Hematopoietic multipotent progenitor cell treated with erythropoietin and hydrocortisone succinate and interleukin-3 and kit ligand, for 15 days (in vitro differentiated cells): ENCODE measurements at regions not wholly inside any gene's neighbourhood (a gene's known extent, or its start where the extent isn't known, plus 50 kb on each side); places are given as distances from the start of the nearest gene placed in this dataset.
A peak's percentile ranks its signal among the peaks of the same experiment; 100 is the strongest.

Experiments
- DNase-seq: peaks from one replicate; pipeline ENCODE4 v3.0.0-alpha.2; 2015; ENCODE audit warnings: low spot score

DNA sequence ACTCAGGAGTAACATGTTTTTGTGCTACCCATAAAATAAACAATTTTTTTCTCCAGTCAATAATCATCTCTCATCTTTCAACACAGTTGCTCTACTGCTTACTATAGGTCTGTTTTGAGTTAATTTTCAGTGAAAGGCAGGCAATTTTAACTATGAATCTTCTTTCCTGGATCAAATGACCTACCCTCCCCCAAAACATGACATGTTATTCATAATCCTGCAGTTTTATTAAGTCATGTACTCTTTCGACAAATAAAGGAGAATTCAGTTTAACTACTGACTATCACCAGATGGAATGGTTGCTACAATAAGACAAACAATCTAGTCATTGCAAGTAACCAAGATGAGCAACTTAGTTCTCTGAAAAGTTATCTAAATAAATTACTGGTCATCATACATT lies 106.0 kb upstream of the FAR2 start:
- no peak for DNase-seq

DNA sequence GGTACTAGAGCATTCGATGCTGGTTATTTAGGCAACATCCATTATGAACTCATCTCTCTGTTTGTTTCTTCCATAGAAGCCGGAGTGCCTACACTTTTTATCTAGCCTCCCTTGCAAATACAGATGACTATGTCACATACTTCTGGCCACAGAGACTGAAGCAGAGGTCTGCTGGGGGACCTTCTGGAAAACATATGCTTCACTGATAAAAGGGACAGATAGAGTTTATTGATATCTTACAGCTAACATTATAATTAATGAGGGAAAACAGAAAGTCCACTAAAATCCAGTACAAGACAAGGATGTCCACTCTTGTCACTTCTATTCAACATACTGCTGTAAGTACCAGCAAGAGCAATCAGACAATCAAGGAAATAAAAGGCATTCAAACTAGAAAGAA lies 104.3 kb upstream of the FAR2 start:
- no peak for DNase-seq

DNA sequence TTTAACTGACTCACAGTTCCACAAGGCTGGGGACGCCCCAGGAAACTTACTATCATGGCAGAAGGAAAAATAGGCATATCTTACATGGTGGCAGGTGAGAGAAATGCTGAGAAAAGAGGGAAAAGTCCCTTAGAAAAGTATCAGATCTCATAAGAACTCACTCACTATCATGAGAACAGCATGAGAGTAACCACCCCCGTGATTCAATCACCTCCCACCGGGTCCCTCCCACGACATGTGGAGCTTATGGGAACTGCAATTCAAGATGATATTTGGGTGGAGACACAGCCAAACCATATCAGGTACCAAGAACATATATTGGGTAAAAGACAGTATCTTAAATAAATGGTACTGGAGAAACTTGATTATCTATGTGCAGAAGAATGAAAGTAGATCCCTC lies 100.3 kb upstream of the FAR2 start:
- DNase-seq, result no peak

DNA sequence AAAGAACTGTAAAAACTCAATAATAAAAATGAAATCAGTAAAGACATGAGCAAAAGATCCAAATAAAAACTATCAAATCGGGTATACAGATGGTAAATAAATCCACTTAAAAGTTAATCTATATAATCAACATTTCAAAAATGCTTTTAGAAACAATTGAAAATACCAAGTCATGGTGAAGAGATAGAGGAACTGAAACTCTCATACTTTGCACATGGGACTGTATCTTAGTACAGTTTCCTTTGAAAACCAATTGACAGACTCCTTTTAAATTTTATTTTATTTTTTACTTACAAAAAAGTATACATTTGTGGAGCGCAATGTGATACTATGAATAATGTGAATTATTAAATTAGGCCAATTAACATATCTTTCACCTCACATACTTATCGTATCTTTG lies 98.6 kb upstream of the FAR2 start:
- DNase-seq, result no peak

DNA sequence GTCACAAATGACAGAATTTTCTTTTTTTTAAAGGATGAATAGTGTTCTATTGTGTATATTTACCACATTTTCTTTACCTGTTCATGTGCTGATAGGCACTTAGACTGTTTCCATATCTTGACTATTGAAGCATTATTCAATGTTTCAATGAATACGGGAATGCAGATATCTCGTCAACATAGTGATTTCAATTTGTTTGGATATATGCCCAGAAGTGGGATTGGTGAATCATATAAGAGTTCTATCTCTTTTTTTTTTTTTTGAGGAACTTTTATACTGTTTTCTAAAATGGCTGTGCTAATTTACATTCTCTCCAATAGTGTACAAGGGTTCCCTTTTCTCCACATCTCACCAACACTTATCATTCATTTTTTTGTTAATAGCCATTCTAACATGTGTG lies 97.9 kb upstream of the FAR2 start:
- DNase-seq, result no peak

DNA sequence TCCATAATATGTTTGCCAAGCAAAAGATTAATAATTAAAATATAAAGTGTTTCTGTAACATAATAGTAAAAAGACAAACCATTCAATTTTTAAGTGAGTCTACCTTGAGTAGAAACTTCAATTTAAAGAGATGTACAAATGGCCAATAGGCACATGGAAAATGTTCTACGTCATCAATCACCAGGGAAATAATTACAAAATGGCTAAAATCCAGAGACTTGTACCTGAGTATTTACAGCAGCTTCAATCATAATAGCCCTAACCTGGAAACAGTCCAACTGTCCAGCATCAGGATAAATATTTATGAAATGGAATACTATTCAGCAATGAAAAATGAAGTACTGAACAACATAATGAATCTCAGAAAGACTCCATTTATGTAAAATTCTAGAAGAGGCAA lies 95.5 kb upstream of the FAR2 start:
- DNase-seq, result no peak

DNA sequence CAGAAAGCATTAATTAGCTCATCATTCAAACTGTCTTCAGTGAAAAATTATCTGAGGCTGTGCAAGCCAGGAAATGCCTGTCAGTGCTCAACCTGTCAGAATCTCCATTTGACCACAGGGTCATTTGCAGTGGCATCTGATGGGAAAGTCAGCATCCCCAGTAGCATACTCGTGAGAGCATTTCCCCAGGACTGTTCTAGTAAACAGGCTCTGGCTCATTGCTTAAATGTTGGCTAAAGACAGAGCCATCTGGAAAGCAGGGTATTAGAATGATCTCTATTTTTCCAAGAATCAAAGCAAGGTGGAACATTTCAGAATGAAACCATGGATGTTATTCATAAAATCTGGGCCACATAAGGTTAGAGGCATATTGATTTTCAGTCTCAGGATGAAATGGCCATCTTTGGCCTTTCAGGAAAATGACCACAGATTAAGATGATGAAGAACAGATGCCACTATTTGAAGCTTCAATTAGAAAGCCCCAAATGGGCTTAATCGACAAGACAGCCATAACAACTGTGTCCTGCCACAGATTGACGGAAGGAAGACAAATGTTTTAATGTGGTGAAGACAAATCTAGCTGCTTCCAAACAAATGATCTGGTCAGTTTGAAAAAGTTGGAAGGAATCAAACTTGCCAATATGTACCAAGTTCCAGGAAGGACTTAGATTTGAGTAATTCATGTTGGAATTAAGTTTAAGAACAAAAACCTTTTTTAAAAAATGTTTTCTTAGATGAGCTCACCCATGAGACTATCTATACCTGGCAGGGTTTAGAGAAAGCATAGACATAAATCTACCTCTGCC lies 94.0 kb upstream of the FAR2 start:
- DNase-seq, result no peak

DNA sequence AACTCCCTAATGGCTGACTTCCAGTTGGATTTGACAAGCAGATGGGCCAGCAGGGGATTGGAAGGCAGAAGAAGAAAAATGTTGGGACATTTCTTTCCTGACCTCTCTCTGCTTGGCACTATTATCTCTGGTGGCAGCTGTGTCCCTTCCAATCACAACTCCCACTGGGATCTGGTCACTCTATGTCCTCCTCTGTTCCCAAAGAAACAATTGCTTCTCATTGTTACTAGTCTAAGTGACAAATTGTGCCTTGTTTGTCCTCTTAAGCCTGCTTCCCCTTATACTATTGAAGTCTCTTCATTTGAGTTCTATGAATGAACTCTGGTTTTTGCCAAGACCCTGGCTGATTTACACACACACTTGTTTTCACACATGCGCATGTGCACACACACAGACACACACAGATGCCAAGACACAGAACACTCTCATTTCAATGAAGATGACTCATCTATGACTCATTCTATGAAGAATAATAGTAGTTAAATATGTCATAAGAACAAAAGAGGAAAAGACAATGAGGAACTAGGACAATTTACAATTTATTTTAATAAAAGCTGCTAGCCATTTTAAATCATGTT lies 83.0 kb upstream of the FAR2 start:
- no peak for DNase-seq

DNA sequence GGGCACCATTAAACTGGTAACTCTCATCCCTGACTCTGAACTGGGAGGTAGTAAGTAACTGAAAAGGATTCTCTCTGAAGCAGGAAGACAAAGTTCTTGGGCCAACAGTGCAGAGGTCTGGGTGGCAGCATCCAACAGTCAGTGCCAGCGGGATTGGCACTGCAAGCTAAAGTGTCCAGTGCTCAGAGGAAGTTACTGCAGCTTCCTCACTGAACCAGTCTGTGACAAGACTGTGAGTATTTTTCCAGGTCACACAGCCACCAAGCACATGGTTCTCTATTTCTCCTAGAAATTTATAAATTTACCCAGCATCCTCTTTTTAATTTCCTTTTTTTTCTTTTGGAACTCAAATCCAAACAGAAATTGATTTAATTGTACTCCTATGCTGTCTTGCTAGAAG lies 81.6 kb upstream of the FAR2 start:
- no peak for DNase-seq

DNA sequence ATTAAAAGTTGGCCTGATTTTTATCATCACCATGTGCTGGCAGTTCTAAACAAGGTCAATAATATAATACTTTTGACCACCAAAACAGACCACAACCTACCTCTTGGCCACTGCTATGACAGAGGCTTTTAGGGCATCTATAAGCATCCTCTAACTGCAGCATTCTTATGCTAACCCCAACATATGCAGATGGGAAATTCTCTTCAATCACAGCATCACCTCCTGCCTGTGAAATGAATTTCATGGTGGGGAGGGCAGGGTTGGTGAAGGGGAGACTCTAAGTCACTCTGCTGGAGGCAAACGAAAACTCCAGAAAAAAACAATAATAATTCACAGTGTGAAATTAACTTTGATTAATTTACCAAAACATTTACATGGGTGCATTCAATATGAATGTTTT lies 78.8 kb upstream of the FAR2 start:
- DNase-seq, result no peak

DNA sequence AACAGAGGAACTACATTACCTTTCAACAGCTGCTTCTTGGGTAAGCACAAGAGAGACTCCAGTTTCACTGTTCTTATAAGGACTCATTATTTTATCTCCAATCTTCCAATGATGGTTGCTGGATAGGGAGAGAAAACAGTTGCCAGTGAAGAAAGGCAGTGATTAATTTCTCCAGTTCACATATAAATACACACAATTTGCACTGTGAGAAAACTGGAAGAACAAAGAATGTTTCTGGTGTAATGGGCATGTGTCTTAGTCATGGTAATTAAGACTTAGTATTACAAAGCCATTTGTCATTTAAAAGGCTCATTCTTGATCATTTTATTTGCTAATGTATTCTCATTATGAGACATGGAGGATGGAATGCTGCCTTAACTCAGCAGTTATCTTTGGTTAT lies 78.0 kb upstream of the FAR2 start:
- DNase-seq, result no peak

DNA sequence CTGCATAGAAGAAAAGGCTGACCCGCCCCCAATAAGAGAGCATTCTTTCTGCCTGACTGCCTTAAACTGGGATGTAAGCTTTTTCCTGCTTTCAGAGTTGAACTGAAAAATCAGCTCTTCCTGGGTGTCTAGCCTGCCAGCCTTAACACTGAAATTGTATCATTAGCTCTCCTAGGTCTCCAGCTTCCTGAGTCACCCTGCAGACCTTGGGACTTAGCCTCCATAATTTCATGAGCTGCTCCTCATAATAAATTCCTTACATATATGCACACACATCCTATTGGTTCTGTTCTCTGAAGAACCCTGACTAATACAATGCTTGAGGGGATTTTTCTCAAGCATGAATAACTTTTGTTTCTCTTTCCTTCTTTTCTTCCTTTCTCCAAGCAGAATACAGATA lies 76.4 kb upstream of the FAR2 start:
- DNase-seq, result no peak

DNA sequence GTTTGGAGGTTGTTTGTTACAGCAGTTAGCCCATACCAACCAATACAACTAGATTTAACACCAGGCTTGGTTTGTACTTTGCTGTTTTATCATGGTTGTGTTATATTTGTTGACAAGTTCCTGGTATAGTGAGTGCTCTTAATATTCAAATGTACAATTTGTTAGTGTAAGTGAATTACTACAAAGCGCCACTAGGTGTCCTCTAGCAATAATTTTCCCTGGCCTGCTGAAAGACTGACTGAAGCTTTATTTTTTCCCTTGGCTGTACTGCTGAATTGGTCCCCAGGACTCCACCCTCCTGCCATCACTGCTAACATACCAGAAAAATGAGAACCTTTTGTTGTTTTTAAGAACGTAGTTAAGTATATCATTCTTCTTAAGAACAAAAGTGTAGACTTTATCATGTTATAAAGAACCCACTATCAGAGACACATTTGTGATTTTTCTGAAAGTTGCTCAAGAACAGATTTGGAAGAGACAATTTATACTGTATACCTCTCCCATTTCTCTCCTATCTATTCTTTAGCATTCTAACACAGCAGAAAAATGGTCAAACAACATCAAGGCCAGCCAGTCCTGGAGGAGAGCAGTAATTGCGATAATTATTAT lies 75.3 kb upstream of the FAR2 start:
- DNase-seq, result peak; percentile 6

DNA sequence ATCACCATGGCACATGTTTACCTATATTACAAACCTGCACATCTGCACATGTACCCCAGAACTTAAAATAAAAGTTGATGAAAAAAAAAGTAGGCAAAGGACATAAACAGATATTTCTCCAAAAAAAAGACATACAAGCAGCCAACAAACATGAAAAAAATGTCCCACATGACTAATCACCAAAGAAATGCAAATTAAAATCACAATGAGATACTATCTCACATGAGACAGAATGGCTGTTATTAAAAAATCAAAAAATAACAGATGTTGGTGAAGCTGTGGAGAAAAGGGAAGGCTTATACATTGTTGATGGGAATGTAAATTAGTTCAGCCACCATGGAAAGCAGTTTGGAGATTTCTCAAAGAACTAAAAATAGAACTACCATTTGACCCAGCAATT lies 68.0 kb upstream of the FAR2 start:
- DNase-seq, result no peak

DNA sequence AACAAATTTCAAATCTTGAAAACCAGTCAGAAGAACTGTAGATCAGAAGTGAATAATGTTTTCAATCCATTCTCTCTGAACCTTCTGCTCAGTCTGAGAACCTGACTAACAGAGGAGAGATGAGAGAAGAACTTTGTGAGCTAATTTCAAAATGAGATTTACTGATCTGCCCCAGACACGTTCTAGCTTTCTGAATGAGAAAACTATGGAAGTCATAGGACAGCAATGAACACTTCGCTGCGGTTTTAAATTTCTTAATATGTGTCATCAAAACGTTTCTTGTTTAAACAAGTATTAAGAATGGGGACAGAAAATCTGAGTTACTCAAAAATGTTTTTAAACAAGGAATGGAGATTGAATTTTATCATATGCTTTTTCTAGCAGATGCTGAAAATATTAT lies 66.6 kb upstream of the FAR2 start:
- no peak for DNase-seq

DNA sequence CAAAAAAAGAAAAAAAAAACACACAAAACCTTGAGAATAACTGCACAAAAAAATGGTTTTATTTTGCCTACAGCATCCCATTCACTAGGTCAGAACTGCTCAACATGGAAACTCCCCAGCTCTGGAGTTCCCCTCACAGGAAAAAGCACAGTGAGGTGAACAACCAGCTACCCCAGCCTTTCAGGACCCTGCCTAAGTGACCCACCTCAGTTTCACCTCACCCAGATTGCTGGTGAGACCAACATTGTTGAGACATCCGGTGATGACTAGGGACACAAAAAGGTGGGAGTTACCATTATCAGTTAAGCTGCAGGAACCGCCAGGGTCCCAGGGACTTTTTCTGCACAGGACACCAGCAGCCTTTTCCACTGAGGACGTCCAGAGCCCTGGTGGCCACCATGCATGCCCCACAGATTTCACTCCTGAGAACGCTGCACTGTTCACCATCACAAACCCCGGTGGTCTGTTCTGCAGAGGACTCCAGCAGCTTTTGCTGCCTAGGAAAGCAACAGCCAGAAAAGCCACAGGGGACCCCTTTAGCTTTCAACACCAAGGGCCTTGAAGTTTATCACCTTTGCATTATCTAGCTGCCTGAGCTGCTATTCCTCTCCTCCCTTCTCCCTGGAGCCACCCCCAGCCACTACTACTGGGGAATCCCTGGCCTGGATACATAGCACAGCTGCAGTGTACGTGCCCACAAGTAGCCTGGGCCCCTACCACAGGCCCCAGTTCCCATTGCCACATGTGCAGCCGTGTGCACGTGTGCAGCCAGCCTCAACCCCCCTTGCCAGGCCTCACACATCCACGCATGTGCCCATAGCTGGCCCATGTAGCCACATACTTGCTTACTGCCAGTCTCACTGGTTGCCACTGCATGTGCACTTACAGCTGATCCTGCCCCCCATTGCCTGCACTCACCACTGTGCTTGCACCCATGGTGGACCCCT lies 62.5 kb upstream of the FAR2 start:
- DNase-seq, result no peak

DNA sequence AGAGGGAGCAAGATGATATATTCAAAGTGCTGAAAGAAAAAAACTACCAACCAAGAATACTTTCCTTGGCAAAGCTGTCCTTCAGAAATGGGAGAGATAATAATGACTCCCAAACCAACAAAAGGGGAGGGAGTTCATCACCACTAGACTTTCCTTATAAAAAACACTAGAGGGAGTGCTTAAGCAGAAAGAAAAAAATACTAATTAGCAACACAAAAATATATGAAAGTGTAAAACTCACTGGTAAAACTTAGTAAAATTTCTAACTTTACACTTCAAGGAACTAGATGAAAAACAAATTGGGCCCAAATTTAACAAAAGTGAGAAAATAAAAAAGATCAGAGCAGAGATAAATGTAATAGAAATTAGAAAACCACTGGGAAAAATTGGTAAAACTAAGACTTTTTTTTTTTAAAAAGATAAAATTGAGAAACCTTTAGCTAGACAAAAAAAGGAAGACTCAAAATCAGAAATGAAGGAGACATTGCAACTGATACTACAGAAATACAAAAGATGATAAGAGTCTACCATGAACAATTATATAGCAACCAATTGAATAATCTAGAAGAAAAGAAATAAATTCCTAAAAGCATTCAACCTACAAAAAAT lies 60.4 kb upstream of the FAR2 start:
- no peak for DNase-seq
